ENCODE measurements at regions not wholly inside any gene's neighbourhood (a gene's known extent, or its start where the extent isn't known, plus 50 kb on each side); places are given as distances from the start of the nearest gene placed in this dataset.

- DNase-seq (ENCODE audit: low read depth): no peak
- TF ChIP-seq, protein P1, sequence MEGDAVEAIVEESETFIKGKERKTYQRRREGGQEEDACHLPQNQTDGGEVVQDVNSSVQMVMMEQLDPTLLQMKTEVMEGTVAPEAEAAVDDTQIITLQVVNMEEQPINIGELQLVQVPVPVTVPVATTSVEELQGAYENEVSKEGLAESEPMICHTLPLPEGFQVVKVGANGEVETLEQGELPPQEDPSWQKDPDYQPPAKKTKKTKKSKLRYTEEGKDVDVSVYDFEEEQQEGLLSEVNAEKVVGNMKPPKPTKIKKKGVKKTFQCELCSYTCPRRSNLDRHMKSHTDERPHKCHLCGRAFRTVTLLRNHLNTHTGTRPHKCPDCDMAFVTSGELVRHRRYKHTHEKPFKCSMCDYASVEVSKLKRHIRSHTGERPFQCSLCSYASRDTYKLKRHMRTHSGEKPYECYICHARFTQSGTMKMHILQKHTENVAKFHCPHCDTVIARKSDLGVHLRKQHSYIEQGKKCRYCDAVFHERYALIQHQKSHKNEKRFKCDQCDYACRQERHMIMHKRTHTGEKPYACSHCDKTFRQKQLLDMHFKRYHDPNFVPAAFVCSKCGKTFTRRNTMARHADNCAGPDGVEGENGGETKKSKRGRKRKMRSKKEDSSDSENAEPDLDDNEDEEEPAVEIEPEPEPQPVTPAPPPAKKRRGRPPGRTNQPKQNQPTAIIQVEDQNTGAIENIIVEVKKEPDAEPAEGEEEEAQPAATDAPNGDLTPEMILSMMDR (conservative IDR thresholded peaks at IDR 0.05; ENCODE audit: low read length): no peak
- no peak overlapping the region for H3K4me3 ChIP-seq (ENCODE audit: low read length)
Observed at GRCh38 chr15:100710222-100710621, 107.8 kb downstream of the ASB7 start.

DNA sequence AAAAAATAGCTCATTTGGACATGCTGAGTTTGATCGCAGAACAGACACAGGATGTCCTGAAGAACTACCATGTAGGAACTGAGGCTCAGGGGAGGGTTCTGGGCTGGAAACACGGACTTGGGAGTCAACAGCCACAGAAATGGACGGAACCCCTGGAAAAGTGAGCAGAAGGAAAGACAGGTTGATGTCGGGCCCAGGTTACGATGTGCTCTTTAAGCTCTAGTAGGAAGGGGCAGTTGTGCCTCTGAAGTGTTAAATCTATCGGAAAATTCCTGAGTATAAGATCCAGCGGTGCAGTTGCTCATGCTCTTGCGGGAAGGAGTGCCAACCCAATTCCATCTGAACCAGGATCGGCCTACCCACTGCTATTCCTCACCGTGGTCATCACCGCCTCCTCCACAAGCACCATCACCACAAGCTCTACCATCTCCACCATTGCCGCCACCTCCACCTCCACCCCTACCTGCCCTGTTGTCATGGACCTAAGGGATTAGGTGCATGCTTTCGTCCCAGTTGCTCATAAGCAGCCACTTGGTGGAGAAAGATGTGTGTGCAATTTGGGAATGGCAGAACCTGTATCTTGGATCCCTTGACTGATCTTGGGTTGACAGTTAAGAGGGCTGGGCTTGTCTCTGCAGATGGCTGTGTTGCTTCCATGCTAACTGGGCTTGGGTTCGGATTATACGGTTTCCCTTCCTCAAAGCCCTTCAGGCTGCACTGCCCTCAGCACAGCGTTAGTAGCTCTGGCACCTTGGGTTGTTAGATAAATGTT lies 108.5 kb downstream of the ASB7 start:
- DNase-seq (ENCODE audit: low read depth): no peak
- TF ChIP-seq, protein P1 (conservative IDR thresholded peaks at IDR 0.05; ENCODE audit: low read length): no peak
- H3K4me3 ChIP-seq (ENCODE audit: low read length): no peak overlapping the region

- no peak for DNase-seq (ENCODE audit: low read depth)
- no peak overlapping the region for H3K4me3 ChIP-seq (ENCODE audit: low read length)
- TF ChIP-seq, protein P1 (conservative IDR thresholded peaks at IDR 0.05; ENCODE audit: low read length): no peak
Observed at GRCh38 chr15:100711516-100712021, 109.2 kb downstream of the ASB7 start.

- DNase-seq (ENCODE audit: low read depth): peak; percentile 79
- H3K4me3 ChIP-seq (ENCODE audit: low read length): no peak overlapping the region
- TF ChIP-seq, protein P1 (conservative IDR thresholded peaks at IDR 0.05; ENCODE audit: low read length): no peak
Observed at GRCh38 chr15:100712226-100712625, 109.8 kb downstream of the ASB7 start.

DNA sequence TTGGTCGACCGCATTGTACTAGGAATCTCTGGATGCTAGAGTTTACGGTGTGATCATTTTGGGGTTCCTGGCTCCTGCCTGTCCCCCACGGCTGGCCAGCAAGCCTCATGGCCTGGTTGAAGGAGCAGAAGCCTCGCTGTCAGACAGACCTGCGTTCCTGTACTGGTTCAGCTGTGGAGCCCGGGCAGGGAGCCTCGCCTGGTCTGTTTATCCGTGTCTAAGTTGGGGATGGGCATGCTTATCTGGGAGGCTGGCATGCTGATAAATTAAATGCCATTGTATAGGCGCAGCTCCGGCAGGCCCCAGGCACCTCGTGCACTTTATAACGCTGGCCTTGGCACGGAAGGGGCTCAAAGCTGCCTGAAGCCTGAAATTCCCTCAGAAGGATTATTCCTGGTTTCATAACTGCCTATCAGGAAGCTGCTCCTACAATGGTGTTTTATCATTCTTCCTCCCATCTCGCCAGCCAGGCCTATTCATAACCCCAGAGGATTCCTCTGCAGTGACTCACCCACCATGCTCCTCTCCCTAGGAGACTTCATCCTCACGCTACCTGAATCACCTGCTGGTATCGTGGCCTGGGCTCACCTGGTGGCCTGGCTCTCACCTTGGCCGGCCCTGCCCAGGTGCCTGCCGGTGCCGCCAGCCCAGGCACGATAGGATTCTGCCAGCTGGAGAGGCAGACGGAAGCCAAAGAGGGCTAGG lies 110.9 kb downstream of the ASB7 start:
- DNase-seq (ENCODE audit: low read depth): peak; percentile 74
- H3K4me3 ChIP-seq (ENCODE audit: low read length): no peak overlapping the region
- TF ChIP-seq, protein P1 (conservative IDR thresholded peaks at IDR 0.05; ENCODE audit: low read length): no peak

DNA sequence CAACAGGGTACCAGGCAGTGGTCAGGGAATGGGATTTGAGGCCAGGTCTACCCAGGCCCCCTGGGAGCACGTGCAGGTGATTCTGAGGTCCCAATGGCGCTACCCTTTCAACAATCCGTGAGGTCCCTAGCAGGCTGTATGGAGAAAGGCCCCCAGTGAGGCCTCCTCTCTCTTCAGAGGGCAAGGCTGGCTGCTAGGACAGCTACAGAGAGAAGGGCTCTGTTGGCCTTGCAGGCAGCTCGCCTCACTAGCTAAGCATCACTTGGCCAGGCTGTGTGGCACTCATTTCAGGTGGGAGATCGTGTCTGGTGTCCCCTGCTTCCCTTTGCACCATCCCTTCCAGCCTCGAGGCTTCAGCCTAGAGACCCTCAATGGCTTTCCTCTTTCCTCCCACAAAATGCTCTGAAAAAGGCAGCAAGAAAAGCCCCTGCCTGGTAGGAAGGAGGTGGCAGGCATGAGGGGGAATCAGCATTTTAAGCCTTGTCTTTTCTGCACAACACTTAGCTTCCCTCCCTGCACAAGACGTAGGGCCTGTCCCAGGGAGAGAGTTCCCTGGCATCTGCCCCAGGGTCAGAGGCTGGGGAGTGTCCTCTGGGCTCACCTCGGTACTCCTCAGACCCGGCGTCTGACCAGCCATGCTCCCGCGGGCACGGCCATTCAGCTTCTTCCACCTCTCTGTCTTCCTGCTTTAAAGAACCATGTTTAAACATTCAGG lies 111.8 kb downstream of the ASB7 start:
- no peak overlapping the region for H3K4me3 ChIP-seq (ENCODE audit: low read length)
- DNase-seq (ENCODE audit: low read depth): no peak

More for the DNA sequence above, 111.8 kb downstream of the ASB7 start:
- TF ChIP-seq, protein P1 (conservative IDR thresholded peaks at IDR 0.05; ENCODE audit: low read length): no peak
